ENCODE measurements at regions not wholly inside any gene's neighbourhood (a gene's known extent, or its start where the extent isn't known, plus 50 kb on each side); places are given as distances from the start of the nearest gene placed in this dataset.

- no peak for DNase-seq (ENCODE audit: low read depth, low spot score)
- no peak overlapping the region for H3K4me3 ChIP-seq (ENCODE audit: low read depth, low read length)
- CTCF ChIA-PET: no interaction called here
- POLR2A ChIA-PET: no interaction called here
- no peak for TF ChIP-seq CTCF (IDR thresholded peaks at IDR 0.05; ENCODE audit: insufficient read depth, low read length, missing control alignments)
These were observed 167.8 kb upstream of the IQSEC1 start for GRCh38 chr3:13240928-13241618.

GRCh38 chr3:13239467-13239760 is 166.2 kb upstream of the IQSEC1 start:
- CTCF ChIA-PET: no interaction called here
- POLR2A ChIA-PET: no interaction called here
- no peak overlapping the region for H3K4me3 ChIP-seq (ENCODE audit: low read depth, low read length)
- TF ChIP-seq CTCF (IDR thresholded peaks at IDR 0.05; ENCODE audit: insufficient read depth, low read length, missing control alignments): no peak
- DNase-seq (ENCODE audit: low read depth, low spot score): no peak

DNA sequence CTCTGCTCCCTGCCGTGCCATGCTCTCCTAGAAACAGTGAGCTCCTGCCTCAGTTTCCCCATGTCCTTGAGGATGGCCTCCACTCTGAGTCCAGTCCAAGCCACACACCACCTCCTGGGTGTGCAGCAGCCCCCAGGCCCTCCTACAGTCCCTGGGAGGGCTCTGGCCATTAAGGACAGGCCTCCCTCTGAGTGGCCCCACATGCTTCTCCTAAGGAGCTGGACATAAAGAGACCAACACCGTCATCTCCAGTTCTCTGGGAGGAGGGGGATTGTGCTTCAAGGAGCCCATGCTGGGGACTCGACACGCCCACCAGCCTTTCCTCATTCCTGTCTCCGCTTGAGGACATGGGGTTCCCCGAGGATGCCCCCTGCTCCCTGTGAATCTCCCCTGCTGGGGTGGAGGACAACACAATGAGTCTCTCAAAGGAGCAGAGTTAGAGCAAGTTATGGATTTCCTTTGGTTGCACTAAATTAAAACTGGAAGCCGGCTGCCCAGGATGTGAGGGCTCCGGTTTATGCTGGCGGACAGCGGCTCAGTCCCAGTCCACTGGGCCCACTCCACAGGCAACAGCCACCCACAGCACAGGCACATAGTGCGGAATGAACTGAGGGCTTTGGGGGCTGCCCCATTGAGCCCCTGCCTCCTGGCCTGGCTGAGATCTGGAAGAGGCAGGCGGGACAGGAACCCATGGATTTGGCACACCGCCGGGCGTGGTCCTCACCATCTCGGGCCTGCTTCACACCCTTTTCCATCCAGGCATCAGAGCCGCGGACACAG is 165.6 kb upstream of the IQSEC1 start:
- CTCF ChIA-PET: no interaction called here
- POLR2A ChIA-PET: no interaction called here
- no peak for TF ChIP-seq CTCF (IDR thresholded peaks at IDR 0.05; ENCODE audit: insufficient read depth, low read length, missing control alignments)

DNA sequence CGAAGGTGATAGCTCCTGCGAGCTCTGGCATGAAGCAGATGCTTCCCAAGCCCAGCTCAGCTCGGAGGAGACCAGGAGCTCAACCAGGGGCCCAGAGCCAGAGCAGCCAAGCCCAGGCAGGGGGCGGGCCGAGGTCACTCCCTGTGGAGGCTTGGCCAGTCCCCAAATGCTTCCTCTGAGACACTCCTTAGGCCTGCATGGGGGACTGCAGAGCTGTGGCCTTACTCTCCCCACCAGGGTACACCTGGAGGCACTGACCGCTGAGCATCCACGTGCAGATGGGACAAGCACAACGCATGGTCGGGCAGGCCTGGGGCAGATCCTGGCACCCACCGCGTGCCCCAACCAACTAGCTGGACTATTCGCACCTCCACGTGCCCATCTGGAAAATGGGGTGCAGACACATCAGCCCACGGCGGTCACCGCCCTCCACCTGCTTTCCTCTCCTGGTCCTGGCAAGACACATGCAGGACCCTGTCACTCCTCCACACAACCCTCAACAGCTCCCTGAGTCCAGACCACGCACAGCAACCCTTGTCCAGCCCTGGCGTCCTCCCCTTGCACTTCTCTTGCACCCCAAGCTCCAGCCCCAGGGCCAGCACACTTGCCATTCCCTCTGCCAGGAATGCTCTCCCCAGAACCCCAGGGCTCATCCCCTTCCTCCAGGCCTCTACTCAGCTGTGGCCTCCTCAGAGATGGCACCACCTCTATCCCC is 164.7 kb upstream of the IQSEC1 start:
- TF ChIP-seq CTCF (IDR thresholded peaks at IDR 0.05; ENCODE audit: insufficient read depth, low read length, missing control alignments): no peak
- H3K4me3 ChIP-seq (ENCODE audit: low read depth, low read length): no peak overlapping the region
- DNase-seq (ENCODE audit: low read depth, low spot score): no peak
- CTCF ChIA-PET: no interaction called here
- POLR2A ChIA-PET: no interaction called here

More for the DNA sequence above, 165.6 kb upstream of the IQSEC1 start:
- H3K4me3 ChIP-seq (ENCODE audit: low read depth, low read length): no peak overlapping the region
- DNase-seq (ENCODE audit: low read depth, low spot score): no peak

DNA sequence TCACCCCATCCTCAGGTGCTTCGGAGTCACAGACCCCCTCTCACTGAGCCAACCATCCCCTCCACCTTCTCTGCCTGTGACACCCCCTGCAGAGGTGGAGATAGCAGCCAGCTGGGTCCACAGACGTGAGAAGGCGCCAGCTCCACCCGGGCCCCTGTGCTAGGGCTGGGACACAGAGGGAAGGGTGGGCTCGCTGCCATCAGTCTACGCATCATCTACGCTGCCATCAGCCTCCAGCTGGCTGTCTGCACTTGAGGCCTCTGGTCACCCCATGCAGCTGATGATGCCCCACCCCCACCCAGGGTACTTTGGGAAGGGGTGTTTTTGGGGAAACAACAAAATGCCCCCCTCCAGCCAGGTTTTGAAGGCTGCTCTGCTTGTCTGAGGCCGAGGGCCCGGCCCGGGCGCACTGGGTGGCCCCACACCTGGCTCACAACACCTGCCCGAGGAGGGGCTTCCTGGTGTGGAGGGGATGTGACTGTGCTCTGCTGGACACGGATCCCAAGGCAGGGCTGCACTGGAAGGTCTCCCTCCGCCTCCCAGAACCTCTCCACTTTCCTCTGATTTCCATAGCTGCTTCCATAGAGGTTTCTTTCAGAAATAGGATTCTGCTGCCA is 163.4 kb upstream of the IQSEC1 start:
- ChIA-PET CTCF (no interaction called here), POLR2A (no interaction called here)
- TF ChIP-seq CTCF (IDR thresholded peaks at IDR 0.05; ENCODE audit: insufficient read depth, low read length, missing control alignments): no peak
- no peak for DNase-seq (ENCODE audit: low read depth, low spot score)
- no peak overlapping the region for H3K4me3 ChIP-seq (ENCODE audit: low read depth, low read length)

- CTCF ChIA-PET: no interaction called here
- no peak for TF ChIP-seq CTCF (IDR thresholded peaks at IDR 0.05; ENCODE audit: insufficient read depth, low read length, missing control alignments)
- POLR2A ChIA-PET: no interaction called here
- H3K4me3 ChIP-seq (ENCODE audit: low read depth, low read length): no peak overlapping the region
- no peak for DNase-seq (ENCODE audit: low read depth, low spot score)
These were observed 162.7 kb upstream of the IQSEC1 start for GRCh38 chr3:13235897-13236296.
